GM23338 (cell line): ENCODE measurements at regions not wholly inside any gene's neighbourhood (a gene's known extent, or its start where the extent isn't known, plus 50 kb on each side); places are given as distances from the start of the nearest gene placed in this dataset.

Experiments
- ATAC-seq: fragments of 200-7000 bp; cut with Tn5 transposase; 3 replicates; pipeline ENCODE4 v1.9.1; 2020
- DNase-seq: peaks from one replicate; pipeline ENCODE4 v3.0.0-alpha.2; 2015; ENCODE audit warnings: low spot score
- H2AFZ ChIP-seq: fragments of 200-600 bp; sonication (generic); 2 replicates; pipeline ENCODE4 v1.8.0; 2016; ENCODE audit warnings: antibody characterized with exemption, mild to moderate bottlenecking, moderate library complexity
- H3F3A ChIP-seq: fragments of 200-600 bp; sonication (generic); replicated peaks from 2 replicates; pipeline ENCODE4 v1.8.0; 2017; ENCODE audit warnings: antibody characterized with exemption, mixed run types, low read depth
- H3K27ac ChIP-seq: fragments of 200-600 bp; sonication (generic); 2 replicates; pipeline ENCODE4 v1.6.1; 2016; ENCODE audit warnings: low read depth
- H3K27me3 ChIP-seq: fragments of 200-600 bp; sonication (generic); 2 replicates; pipeline ENCODE4 v1.8.0; 2016; ENCODE audit warnings: mild to moderate bottlenecking, mixed run types, moderate library complexity; ENCODE audit not compliant: insufficient read depth
- H3K36me3 ChIP-seq: fragments of 200-600 bp; sonication (generic); 2 replicates; pipeline ENCODE4 v1.8.0; 2016; ENCODE audit warnings: mild to moderate bottlenecking; ENCODE audit not compliant: insufficient read depth
- H3K4me1 ChIP-seq: fragments of 200-600 bp; sonication (generic); 2 replicates; pipeline ENCODE4 v1.8.0; 2016; ENCODE audit warnings: mild to moderate bottlenecking, moderate library complexity; ENCODE audit not compliant: insufficient read depth
- H3K4me2 ChIP-seq: fragments of 200-600 bp; sonication (generic); 2 replicates; pipeline ENCODE4 v1.7.1; 2017; ENCODE audit warnings: mixed run types
- H3K4me3 ChIP-seq: fragments of 200-600 bp; sonication (generic); 2 replicates; pipeline ENCODE4 v1.6.1; 2016; ENCODE audit warnings: mixed run types
- H3K79me2 ChIP-seq: fragments of 200-600 bp; sonication (generic); replicated peaks from 2 replicates; pipeline ENCODE4 v1.8.0; 2017; ENCODE audit warnings: mild to moderate bottlenecking; ENCODE audit not compliant: insufficient read depth
- H3K9me2 ChIP-seq: fragments of 200-600 bp; sonication (generic); 2 replicates; pipeline ENCODE4 v1.8.0; 2017; ENCODE audit not compliant: insufficient read depth
- H4K20me1 ChIP-seq: fragments of 200-600 bp; sonication (generic); replicated peaks from 2 replicates; pipeline ENCODE4 v1.8.0; 2017; ENCODE audit warnings: mild to moderate bottlenecking; ENCODE audit not compliant: insufficient read depth
- H3K27ac Mint-ChIP-seq: 2 replicates; pipeline ENCODE4 v1.8.0; 2020; ENCODE audit warnings: inconsistent platforms, mild to moderate bottlenecking, moderate library complexity, mixed read lengths
- H3K27me3 Mint-ChIP-seq: 3 replicates; pipeline ENCODE4 v1.8.0; 2022; ENCODE audit warnings: low read depth, mild to moderate bottlenecking, moderate library complexity, mixed read lengths, inconsistent platforms; ENCODE audit not compliant: insufficient read depth, poor library complexity
- H3K36me3 Mint-ChIP-seq: 3 replicates; pipeline ENCODE4 v1.8.0; 2021; ENCODE audit warnings: low read depth, mild to moderate bottlenecking, inconsistent platforms, moderate library complexity, mixed read lengths
- H3K4me1 Mint-ChIP-seq: 3 replicates; pipeline ENCODE4 v1.8.0; 2020; ENCODE audit warnings: mild to moderate bottlenecking, inconsistent platforms, mixed read lengths
- H3K4me3 Mint-ChIP-seq: 3 replicates; pipeline ENCODE4 v1.8.0; 2021; ENCODE audit warnings: moderate library complexity, mild to moderate bottlenecking, inconsistent platforms, mixed read lengths
- H3K9me3 Mint-ChIP-seq: 3 replicates; pipeline ENCODE4 v1.8.0; 2020; ENCODE audit warnings: moderate library complexity, mild to moderate bottlenecking, inconsistent platforms, mixed read lengths
- CREB1 ChIP-seq: fragments of 250-450 bp; sonication (Bioruptor Pico); IDR thresholded peaks from 2 replicates; pipeline ENCODE4 v1.5.0; 2020; ENCODE audit warnings: low read depth, mild to moderate bottlenecking, moderate library complexity
- CTCF ChIP-seq, 2 experiments: fragments of 200-600 bp in 1 of 2; sonication (generic) in 1 of 2; conservative IDR thresholded peaks; 2 replicates each; pipeline versions ENCODE4 v1.5.1 to v1.6.1; 2016 to 2017; ENCODE audit warnings: antibody characterized with exemption in 2 of 2, low read depth in 2 of 2, mild to moderate bottlenecking in 2 of 2, moderate library complexity in 1 of 2
- ETS1 ChIP-seq: IDR thresholded peaks from 2 replicates; pipeline ENCODE4 v1.6.1; 2016; ENCODE audit warnings: antibody characterized with exemption
- JUNB ChIP-seq: IDR thresholded peaks from one replicate; pipeline ENCODE4 v1.6.1; 2016; ENCODE audit warnings: antibody characterized with exemption; ENCODE audit not compliant: unreplicated experiment
- NANOG ChIP-seq: IDR thresholded peaks from 2 replicates; pipeline ENCODE4 v1.6.1; 2016; ENCODE audit warnings: antibody characterized with exemption, borderline replicate concordance
- POLR2AphosphoS5 ChIP-seq: IDR thresholded peaks from 2 replicates; pipeline ENCODE4 v1.6.1; 2016; ENCODE audit warnings: antibody characterized with exemption, low read depth
- STAT1 ChIP-seq: IDR thresholded peaks from one replicate; pipeline ENCODE4 v1.6.1; 2016; ENCODE audit warnings: antibody characterized with exemption; ENCODE audit not compliant: unreplicated experiment
- ZNF331 ChIP-seq: fragments of 250-450 bp; sonication (Bioruptor Pico); IDR thresholded peaks from 2 replicates; pipeline ENCODE4 v1.5.0; 2020; ENCODE audit warnings: low read depth, mild to moderate bottlenecking, moderate library complexity
- TF ChIP-seq, protein P1 (sequence below): fragments of 250-450 bp; sonication (Bioruptor Pico); IDR thresholded peaks from 2 replicates; pipeline ENCODE4 v1.5.0; 2020; ENCODE audit warnings: mild to moderate bottlenecking, moderate library complexity
- TF ChIP-seq, protein P2 (sequence below): IDR thresholded peaks from one replicate; pipeline ENCODE4 v1.6.1; 2018; ENCODE audit warnings: antibody characterized with exemption; ENCODE audit not compliant: unreplicated experiment

- TF ChIP-seq, protein P1, sequence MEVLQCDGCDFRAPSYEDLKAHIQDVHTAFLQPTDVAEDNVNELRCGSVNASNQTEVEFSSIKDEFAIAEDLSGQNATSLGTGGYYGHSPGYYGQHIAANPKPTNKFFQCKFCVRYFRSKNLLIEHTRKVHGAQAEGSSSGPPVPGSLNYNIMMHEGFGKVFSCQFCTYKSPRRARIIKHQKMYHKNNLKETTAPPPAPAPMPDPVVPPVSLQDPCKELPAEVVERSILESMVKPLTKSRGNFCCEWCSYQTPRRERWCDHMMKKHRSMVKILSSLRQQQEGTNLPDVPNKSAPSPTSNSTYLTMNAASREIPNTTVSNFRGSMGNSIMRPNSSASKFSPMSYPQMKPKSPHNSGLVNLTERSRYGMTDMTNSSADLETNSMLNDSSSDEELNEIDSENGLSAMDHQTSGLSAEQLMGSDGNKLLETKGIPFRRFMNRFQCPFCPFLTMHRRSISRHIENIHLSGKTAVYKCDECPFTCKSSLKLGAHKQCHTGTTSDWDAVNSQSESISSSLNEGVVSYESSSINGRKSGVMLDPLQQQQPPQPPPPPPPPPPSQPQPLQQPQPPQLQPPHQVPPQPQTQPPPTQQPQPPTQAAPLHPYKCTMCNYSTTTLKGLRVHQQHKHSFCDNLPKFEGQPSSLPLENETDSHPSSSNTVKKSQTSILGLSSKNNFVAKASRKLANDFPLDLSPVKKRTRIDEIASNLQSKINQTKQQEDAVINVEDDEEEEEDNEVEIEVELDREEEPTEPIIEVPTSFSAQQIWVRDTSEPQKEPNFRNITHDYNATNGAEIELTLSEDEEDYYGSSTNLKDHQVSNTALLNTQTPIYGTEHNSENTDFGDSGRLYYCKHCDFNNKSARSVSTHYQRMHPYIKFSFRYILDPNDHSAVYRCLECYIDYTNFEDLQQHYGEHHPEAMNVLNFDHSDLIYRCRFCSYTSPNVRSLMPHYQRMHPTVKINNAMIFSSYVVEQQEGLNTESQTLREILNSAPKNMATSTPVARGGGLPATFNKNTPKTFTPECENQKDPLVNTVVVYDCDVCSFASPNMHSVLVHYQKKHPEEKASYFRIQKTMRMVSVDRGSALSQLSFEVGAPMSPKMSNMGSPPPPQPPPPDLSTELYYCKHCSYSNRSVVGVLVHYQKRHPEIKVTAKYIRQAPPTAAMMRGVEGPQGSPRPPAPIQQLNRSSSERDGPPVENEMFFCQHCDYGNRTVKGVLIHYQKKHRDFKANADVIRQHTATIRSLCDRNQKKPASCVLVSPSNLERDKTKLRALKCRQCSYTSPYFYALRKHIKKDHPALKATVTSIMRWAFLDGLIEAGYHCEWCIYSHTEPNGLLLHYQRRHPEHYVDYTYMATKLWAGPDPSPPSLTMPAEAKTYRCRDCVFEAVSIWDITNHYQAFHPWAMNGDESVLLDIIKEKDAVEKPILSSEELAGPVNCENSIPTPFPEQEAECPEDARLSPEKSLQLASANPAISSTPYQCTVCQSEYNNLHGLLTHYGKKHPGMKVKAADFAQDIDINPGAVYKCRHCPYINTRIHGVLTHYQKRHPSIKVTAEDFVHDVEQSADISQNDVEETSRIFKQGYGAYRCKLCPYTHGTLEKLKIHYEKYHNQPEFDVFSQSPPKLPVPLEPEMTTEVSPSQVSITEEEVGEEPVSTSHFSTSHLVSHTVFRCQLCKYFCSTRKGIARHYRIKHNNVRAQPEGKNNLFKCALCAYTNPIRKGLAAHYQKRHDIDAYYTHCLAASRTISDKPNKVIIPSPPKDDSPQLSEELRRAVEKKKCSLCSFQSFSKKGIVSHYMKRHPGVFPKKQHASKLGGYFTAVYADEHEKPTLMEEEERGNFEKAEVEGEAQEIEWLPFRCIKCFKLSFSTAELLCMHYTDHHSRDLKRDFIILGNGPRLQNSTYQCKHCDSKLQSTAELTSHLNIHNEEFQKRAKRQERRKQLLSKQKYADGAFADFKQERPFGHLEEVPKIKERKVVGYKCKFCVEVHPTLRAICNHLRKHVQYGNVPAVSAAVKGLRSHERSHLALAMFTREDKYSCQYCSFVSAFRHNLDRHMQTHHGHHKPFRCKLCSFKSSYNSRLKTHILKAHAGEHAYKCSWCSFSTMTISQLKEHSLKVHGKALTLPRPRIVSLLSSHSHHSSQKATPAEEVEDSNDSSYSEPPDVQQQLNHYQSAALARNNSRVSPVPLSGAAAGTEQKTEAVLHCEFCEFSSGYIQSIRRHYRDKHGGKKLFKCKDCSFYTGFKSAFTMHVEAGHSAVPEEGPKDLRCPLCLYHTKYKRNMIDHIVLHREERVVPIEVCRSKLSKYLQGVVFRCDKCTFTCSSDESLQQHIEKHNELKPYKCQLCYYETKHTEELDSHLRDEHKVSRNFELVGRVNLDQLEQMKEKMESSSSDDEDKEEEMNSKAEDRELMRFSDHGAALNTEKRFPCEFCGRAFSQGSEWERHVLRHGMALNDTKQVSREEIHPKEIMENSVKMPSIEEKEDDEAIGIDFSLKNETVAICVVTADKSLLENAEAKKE (CRISPR knock-in tag), result no peak
- TF ChIP-seq ZNF331 (no peak), CREB1 (CRISPR knock-in tag) (no peak), NANOG (no peak), STAT1 (no peak), POLR2AphosphoS5 (no peak)
These were observed 201.2 kb upstream of the NWD2 start (continued) for GRCh38 chr4:37043342-37043741.

DNA sequence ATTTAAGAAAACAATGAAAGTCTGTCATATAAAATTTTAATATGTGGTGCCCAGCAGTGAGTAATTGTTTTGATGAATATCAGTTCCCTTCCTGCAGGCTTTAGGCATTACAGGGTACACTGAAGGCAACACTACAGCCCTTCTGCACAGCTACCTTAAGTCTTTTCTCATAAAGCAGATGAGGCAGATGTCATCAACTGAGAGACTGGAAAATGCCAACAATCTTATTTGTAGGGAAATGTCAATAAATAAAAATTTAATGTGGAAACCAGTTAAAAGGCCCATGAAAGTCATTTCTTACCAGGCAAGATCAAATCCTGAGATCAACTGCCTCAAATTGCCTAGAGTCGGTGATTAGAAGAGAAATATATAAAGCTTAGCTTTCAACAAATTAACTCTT lies 193.4 kb upstream of the NWD2 start:
- H3K4me2 ChIP-seq, result no peak overlapping the region
- H3K4me3 ChIP-seq, result no peak overlapping the region
- H4K20me1 ChIP-seq, result no peaks in the 10 kb centered on the region
- H3K4me1 ChIP-seq, result peaks cover 8% of the 10 kb centered on the region
- H3K79me2 ChIP-seq, result no peaks in the 10 kb centered on the region
- H3K27me3 Mint-ChIP-seq, result no peaks in the 10 kb centered on the region
- no peaks in the 10 kb centered on the region for H3K9me2 ChIP-seq
- H3K4me3 Mint-ChIP-seq, result no peak overlapping the region
- no peaks in the 10 kb centered on the region for H3K36me3 Mint-ChIP-seq
- no peaks in the 10 kb centered on the region for H3K9me3 Mint-ChIP-seq
- H3F3A ChIP-seq, result no peaks in the 10 kb centered on the region
- no peak for DNase-seq
- peaks cover 13% of the 10 kb centered on the region for H3K4me1 Mint-ChIP-seq
- H3K27ac Mint-ChIP-seq, result no peak overlapping the region
- H3K27ac ChIP-seq, result no peak overlapping the region
- no peak overlapping the region for H2AFZ ChIP-seq
- no peaks in the 10 kb centered on the region for H3K27me3 ChIP-seq
- no peak for ATAC-seq
- no peaks in the 10 kb centered on the region for H3K36me3 ChIP-seq
- TF ChIP-seq POLR2AphosphoS5, result no peak
- TF ChIP-seq ETS1, result no peak
- TF ChIP-seq, protein P2, sequence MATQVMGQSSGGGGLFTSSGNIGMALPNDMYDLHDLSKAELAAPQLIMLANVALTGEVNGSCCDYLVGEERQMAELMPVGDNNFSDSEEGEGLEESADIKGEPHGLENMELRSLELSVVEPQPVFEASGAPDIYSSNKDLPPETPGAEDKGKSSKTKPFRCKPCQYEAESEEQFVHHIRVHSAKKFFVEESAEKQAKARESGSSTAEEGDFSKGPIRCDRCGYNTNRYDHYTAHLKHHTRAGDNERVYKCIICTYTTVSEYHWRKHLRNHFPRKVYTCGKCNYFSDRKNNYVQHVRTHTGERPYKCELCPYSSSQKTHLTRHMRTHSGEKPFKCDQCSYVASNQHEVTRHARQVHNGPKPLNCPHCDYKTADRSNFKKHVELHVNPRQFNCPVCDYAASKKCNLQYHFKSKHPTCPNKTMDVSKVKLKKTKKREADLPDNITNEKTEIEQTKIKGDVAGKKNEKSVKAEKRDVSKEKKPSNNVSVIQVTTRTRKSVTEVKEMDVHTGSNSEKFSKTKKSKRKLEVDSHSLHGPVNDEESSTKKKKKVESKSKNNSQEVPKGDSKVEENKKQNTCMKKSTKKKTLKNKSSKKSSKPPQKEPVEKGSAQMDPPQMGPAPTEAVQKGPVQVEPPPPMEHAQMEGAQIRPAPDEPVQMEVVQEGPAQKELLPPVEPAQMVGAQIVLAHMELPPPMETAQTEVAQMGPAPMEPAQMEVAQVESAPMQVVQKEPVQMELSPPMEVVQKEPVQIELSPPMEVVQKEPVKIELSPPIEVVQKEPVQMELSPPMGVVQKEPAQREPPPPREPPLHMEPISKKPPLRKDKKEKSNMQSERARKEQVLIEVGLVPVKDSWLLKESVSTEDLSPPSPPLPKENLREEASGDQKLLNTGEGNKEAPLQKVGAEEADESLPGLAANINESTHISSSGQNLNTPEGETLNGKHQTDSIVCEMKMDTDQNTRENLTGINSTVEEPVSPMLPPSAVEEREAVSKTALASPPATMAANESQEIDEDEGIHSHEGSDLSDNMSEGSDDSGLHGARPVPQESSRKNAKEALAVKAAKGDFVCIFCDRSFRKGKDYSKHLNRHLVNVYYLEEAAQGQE, result no peak
- no peak for TF ChIP-seq JUNB
- TF ChIP-seq CTCF (conservative IDR thresholded peaks at IDR 0.05; ENCODE audit: low read depth in 2 of 2), result no peak
